ENCODE measurements at regions not wholly inside any gene's neighbourhood (a gene's known extent, or its start where the extent isn't known, plus 50 kb on each side); places are given as distances from the start of the nearest gene placed in this dataset.
"Not testable (repeated sequence)": the region's sequence is repeated elsewhere in the genome, so short reads cannot be mapped to it uniquely, and the experiment has no call there.

- Histone ChIP-seq H3K36me3 (no peaks in the 10 kb centered on the region), H3K4me3 (no peak overlapping the region), H3K9me3 (no peaks in the 10 kb centered on the region), H3K27ac (no peak overlapping the region), H3K27me3 (no peaks in the 10 kb centered on the region), H3K4me1 (no peaks in the 10 kb centered on the region)
- TF ChIP-seq POLR2AphosphoS5 (IDR thresholded peaks at IDR 0.05), result no peak
- no peak for ATAC-seq
- WGBS, 2 donors (ENCODE audit: low coverage in 1 of 2), result 77 to 80% methylated on average over 5 of the region's 5 CpGs
Measured at GRCh38 chr3:81080608-81081007, 680.8 kb downstream of the GBE1 start.

DNA sequence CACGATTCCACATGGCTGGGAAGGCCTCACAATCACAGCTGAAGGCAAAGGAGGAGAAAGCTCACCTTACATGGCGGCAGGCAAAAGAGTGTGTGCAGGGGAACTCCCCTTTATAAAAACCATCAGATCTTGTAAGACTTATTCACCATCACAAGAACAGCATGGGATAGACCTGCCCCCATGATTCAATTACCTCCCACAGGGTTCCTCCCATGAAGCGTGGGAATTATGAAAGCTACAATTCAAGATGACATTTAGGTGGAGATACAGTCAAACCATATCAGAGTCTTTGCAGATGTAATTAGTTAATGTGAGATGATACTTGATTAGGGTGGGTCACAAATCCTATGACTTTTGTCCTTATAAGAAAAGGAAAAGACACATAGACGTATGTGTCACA is 688.9 kb downstream of the GBE1 start:
- H3K36me3 ChIP-seq, result no peaks in the 10 kb centered on the region
- no peak overlapping the region for H3K27ac ChIP-seq
- 63 to 65% methylated on average over 3 of the region's 4 CpGs for WGBS, 2 donors (ENCODE audit: low coverage in 1 of 2)
- TF ChIP-seq, protein P1, sequence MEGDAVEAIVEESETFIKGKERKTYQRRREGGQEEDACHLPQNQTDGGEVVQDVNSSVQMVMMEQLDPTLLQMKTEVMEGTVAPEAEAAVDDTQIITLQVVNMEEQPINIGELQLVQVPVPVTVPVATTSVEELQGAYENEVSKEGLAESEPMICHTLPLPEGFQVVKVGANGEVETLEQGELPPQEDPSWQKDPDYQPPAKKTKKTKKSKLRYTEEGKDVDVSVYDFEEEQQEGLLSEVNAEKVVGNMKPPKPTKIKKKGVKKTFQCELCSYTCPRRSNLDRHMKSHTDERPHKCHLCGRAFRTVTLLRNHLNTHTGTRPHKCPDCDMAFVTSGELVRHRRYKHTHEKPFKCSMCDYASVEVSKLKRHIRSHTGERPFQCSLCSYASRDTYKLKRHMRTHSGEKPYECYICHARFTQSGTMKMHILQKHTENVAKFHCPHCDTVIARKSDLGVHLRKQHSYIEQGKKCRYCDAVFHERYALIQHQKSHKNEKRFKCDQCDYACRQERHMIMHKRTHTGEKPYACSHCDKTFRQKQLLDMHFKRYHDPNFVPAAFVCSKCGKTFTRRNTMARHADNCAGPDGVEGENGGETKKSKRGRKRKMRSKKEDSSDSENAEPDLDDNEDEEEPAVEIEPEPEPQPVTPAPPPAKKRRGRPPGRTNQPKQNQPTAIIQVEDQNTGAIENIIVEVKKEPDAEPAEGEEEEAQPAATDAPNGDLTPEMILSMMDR (IDR thresholded peaks at IDR 0.05), result no peak
- TF ChIP-seq POLR2AphosphoS5 (IDR thresholded peaks at IDR 0.05), result no peak
- no peaks in the 10 kb centered on the region for H3K4me1 ChIP-seq
- no peak for ATAC-seq
- no peaks in the 10 kb centered on the region for H3K9me3 ChIP-seq
- no peak overlapping the region for H3K4me3 ChIP-seq
- H3K27me3 ChIP-seq, result no peaks in the 10 kb centered on the region

DNA sequence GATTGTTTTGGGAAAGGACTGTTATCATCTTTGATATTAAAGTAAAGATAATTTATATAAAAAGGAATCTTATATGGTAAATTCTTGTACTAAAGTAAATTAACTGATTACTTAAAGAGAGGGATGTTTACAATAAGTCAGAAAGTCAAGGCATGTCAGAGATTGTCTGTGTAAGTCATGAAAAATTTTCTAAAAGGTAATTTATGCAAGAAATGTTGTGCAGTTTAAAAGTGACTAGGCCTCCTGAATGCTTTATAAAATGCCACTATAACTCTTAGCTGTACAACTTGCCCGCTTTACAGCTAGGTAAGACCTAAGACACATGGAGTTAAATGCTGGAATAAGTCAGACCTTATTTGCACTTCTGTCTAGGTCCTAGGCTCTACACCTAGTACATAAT is 692.9 kb downstream of the GBE1 start:
- no peak for ATAC-seq
- no peak for TF ChIP-seq POLR2AphosphoS5 (IDR thresholded peaks at IDR 0.05)
- H3K27ac ChIP-seq, result no peak overlapping the region
- H3K36me3 ChIP-seq, result no peaks in the 10 kb centered on the region
- peaks cover 0 to 16% (median 0%) of the 10 kb centered on the region in 3 donors for H3K9me3 ChIP-seq
- no peaks in the 10 kb centered on the region for H3K27me3 ChIP-seq
- H3K4me1 ChIP-seq, result no peaks in the 10 kb centered on the region
- 56 to 65% methylated on average over 1 of the region's 1 CpG for WGBS, 2 donors (ENCODE audit: low coverage in 1 of 2)
- H3K4me3 ChIP-seq, result no peak overlapping the region

DNA sequence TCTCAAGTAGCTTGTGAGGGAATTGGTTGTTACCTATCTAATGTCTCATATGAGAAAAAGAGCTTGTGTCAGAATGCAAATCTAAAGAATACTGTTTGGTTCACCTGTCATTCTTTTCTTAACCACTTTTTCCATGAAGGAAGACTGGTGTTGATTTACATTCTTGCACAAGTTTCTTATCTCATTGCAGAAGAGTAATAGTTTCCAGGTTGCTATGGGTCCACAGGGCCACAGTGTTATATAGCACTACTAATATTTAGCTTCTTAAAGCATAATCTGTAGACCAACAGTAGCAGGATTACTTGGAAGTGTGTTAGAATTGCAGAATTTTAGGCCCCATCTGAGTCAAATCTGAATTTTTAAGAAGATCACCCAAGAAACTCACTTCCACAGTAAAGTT is 697.5 kb downstream of the GBE1 start:
- Histone ChIP-seq H3K4me3 (no peak overlapping the region), H3K27ac (no peak overlapping the region), H3K9me3 (peaks cover 0 to 16% (median 0%) of the 10 kb centered on the region in 3 donors), H3K36me3 (no peaks in the 10 kb centered on the region), H3K27me3 (no peaks in the 10 kb centered on the region), H3K4me1 (no peaks in the 10 kb centered on the region)
- TF ChIP-seq POLR2A (IDR thresholded peaks at IDR 0.05), result no peak
- no peak for TF ChIP-seq POLR2AphosphoS5 (IDR thresholded peaks at IDR 0.05)
- TF ChIP-seq, protein P1 (IDR thresholded peaks at IDR 0.05), result no peak
- TF ChIP-seq EP300 (IDR thresholded peaks at IDR 0.05), result no peak
- no peak for ATAC-seq

- not testable (repeated sequence) for ATAC-seq, H3K9me3 ChIP-seq
- no CpG with 5 or more reads among the region's 2 CpGs for WGBS, 2 donors (ENCODE audit: low coverage in 1 of 2)
Measured at GRCh38 chr3:81051133-81051532, 710.3 kb downstream of the GBE1 start.

GRCh38 chr3:81048058-81048665 is 713.3 kb downstream of the GBE1 start:
- Histone ChIP-seq H3K27ac (no peak overlapping the region), H3K4me3 (no peak overlapping the region), H3K36me3 (no peaks in the 10 kb centered on the region), H3K9me3 (no peaks in the 10 kb centered on the region), H3K4me1 (no peaks in the 10 kb centered on the region), H3K27me3 (no peaks in the 10 kb centered on the region)
- no peak for TF ChIP-seq POLR2AphosphoS5 (IDR thresholded peaks at IDR 0.05)
- TF ChIP-seq, protein P1 (IDR thresholded peaks at IDR 0.05), result no peak
- no peak for TF ChIP-seq EP300 (IDR thresholded peaks at IDR 0.05)
- TF ChIP-seq POLR2A (IDR thresholded peaks at IDR 0.05), result no peak
- no peak for ATAC-seq
- 40 to 61% methylated on average over 3 of the region's 3 CpGs for WGBS, 2 donors (ENCODE audit: low coverage in 1 of 2)

More at GRCh38 chr3:81051133-81051532, 710.3 kb downstream of the GBE1 start:
- H3K27ac ChIP-seq, H3K36me3 ChIP-seq, H3K27me3 ChIP-seq, H3K4me1 ChIP-seq, H3K4me3 ChIP-seq: not testable (repeated sequence)

Measured in gastroesophageal sphincter (tissue), 4 donors.